Epithelial cell of esophagus (primary cell): ENCODE measurements at regions not wholly inside any gene's neighbourhood (a gene's known extent, or its start where the extent isn't known, plus 50 kb on each side); places are given as distances from the start of the nearest gene placed in this dataset.

Experiments used
- DNase-seq: peaks from one replicate; pipeline ENCODE4 v3.0.0; 2010; ENCODE audit warnings: low read depth
- H3K4me3 ChIP-seq: 2 replicates; pipeline ENCODE4 v1.5.1; 2011; ENCODE audit warnings: mild to moderate bottlenecking, low read length, control low read depth
- CTCF ChIP-seq: IDR thresholded peaks from 2 replicates; pipeline ENCODE4 v1.5.1; 2011; ENCODE audit warnings: low read depth, mild to moderate bottlenecking, low read length, control low read depth, inconsistent platforms; ENCODE audit not compliant: insufficient read depth; ENCODE audit errors: missing control alignments

GRCh38 chr10:112024079-112024478 lies 159.5 kb downstream of the GPAM start:
- no peak overlapping the region for H3K4me3 ChIP-seq
- no peak for TF ChIP-seq CTCF

GRCh38 chr10:112025228-112025627 lies 158.3 kb downstream of the GPAM start:
- no peak for DNase-seq
- no peak overlapping the region for H3K4me3 ChIP-seq
- no peak for TF ChIP-seq CTCF

More at GRCh38 chr10:112024079-112024478, 159.5 kb downstream of the GPAM start:
- DNase-seq = no peak

- H3K4me3 ChIP-seq = no peak overlapping the region
- TF ChIP-seq CTCF = no peak
- DNase-seq = no peak
These were observed 157.1 kb downstream of the GPAM start for GRCh38 chr10:112026438-112026837.

- no peak for TF ChIP-seq CTCF
- H3K4me3 ChIP-seq = no peak overlapping the region
- peak; percentile 16 for DNase-seq
These were observed 155.8 kb downstream of the GPAM start for GRCh38 chr10:112027731-112028280.

GRCh38 chr10:112030431-112030830 lies 153.1 kb downstream of the GPAM start:
- no peak for TF ChIP-seq CTCF
- H3K4me3 ChIP-seq = no peak overlapping the region
- DNase-seq = no peak

GRCh38 chr10:112039823-112040222 lies 143.7 kb downstream of the GPAM start:
- TF ChIP-seq CTCF = no peak
- no peak overlapping the region for H3K4me3 ChIP-seq
- no peak for DNase-seq

GRCh38 chr10:112040696-112041095 lies 142.9 kb downstream of the GPAM start:
- no peak overlapping the region for H3K4me3 ChIP-seq
- no peak for DNase-seq
- TF ChIP-seq CTCF = no peak
